Mesendoderm (in vitro differentiated cells): ENCODE measurements at regions not wholly inside any gene's neighbourhood (a gene's known extent, or its start where the extent isn't known, plus 50 kb on each side); places are given as distances from the start of the nearest gene placed in this dataset.

Experiments
- DNase-seq: peaks from one replicate; pipeline ENCODE4 v3.0.0; 2013
- H2AK5ac ChIP-seq: 2 replicates; pipeline ENCODE4 v1.6.1; 2013; ENCODE audit warnings: low read length, inconsistent platforms
- H2BK120ac ChIP-seq: 2 replicates; pipeline ENCODE4 v1.6.1; 2013; ENCODE audit warnings: low read depth, mild to moderate bottlenecking, low read length, moderate library complexity, mixed read lengths
- H2BK15ac ChIP-seq: replicated peaks from 2 replicates; pipeline ENCODE4 v1.6.1; 2013; ENCODE audit warnings: low read depth, mild to moderate bottlenecking, moderate library complexity
- H2BK5ac ChIP-seq: 2 replicates; pipeline ENCODE4 v1.6.1; 2013; ENCODE audit warnings: low read length, inconsistent platforms
- H3K18ac ChIP-seq: 2 replicates; pipeline ENCODE4 v1.6.1; 2013; ENCODE audit warnings: mild to moderate bottlenecking, low read length, mixed read lengths
- H3K23ac ChIP-seq: one replicate; pipeline ENCODE4 v1.6.1; 2013; ENCODE audit warnings: low read length
- H3K27ac ChIP-seq: 2 replicates; pipeline ENCODE4 v1.5.1; 2013; ENCODE audit warnings: low read depth, mild to moderate bottlenecking, inconsistent platforms, low read length, moderate library complexity
- H3K27me3 ChIP-seq: 2 replicates; pipeline ENCODE4 v1.6.1; 2013; ENCODE audit warnings: low read length, control low read depth, mild to moderate bottlenecking, inconsistent platforms; ENCODE audit not compliant: insufficient read depth, poor library complexity
- H3K36me3 ChIP-seq: 2 replicates; pipeline ENCODE4 v1.6.1; 2013; ENCODE audit warnings: low read length, inconsistent platforms; ENCODE audit not compliant: control insufficient read depth, insufficient read depth
- H3K4ac ChIP-seq: one replicate; pipeline ENCODE4 v1.6.1; 2013; ENCODE audit warnings: low read depth, mild to moderate bottlenecking, low read length, moderate library complexity
- H3K4me1 ChIP-seq: 2 replicates; pipeline ENCODE4 v1.6.1; 2013; ENCODE audit warnings: low read depth, low read length, inconsistent platforms; ENCODE audit not compliant: control insufficient read depth
- H3K4me2 ChIP-seq: 2 replicates; pipeline ENCODE4 v1.6.1; 2013; ENCODE audit warnings: low read length
- H3K4me3 ChIP-seq: 2 replicates; pipeline ENCODE4 v1.5.1; 2013; ENCODE audit warnings: mild to moderate bottlenecking, low read length
- H3K56ac ChIP-seq: one replicate; pipeline ENCODE4 v1.6.1; 2013; ENCODE audit warnings: low read length
- H3K79me1 ChIP-seq: 2 replicates; pipeline ENCODE4 v1.6.1; 2013; ENCODE audit warnings: low read length, inconsistent platforms
- H3K79me2 ChIP-seq: 2 replicates; pipeline ENCODE4 v1.6.1; 2013; ENCODE audit warnings: mild to moderate bottlenecking, low read length; ENCODE audit not compliant: control insufficient read depth, insufficient read depth
- H3K9ac ChIP-seq: 2 replicates; pipeline ENCODE4 v1.6.1; 2013; ENCODE audit warnings: low read length, inconsistent platforms
- H4K5ac ChIP-seq: one replicate; pipeline ENCODE4 v1.6.1; 2013; ENCODE audit warnings: low read length
- H4K8ac ChIP-seq: one replicate; pipeline ENCODE4 v1.6.1; 2013; ENCODE audit warnings: low read depth, mild to moderate bottlenecking, control low read depth, low read length, moderate library complexity
- whole genome bisulfite sequencing: extraction: QIAGEN DNeasy Blood & Tissue Kit; methylation state at CpG from one replicate; pipeline ENCODE4 v1.1.7; 2013; ENCODE audit warnings: low lambda C conversion rate, missing lambda C conversion rate; ENCODE audit not compliant: insufficient coverage; ENCODE audit errors: extremely low coverage; 5-methylcytosine and 5-hydroxymethylcytosine counted together

GRCh38 chrX:88526385-88526784 is 220.6 kb upstream of the CPXCR1 start:
- Histone ChIP-seq H3K4ac (no peak overlapping the region), H3K27ac (no peak overlapping the region), H3K56ac (no peak overlapping the region), H3K79me1 (no peaks in the 10 kb centered on the region), H2AK5ac (no peak overlapping the region), H2BK120ac (no peak overlapping the region), H3K4me1 (no peaks in the 10 kb centered on the region), H3K18ac (no peak overlapping the region), H3K27me3 (no peaks in the 10 kb centered on the region), H3K79me2 (no peaks in the 10 kb centered on the region), H2BK5ac (no peak overlapping the region), H4K8ac (no peak overlapping the region), H3K4me2 (no peak overlapping the region), H3K36me3 (no peaks in the 10 kb centered on the region), H3K23ac (no peak overlapping the region), H4K5ac (no peak overlapping the region), H3K9ac (no peak overlapping the region), H2BK15ac (no peak overlapping the region), H3K4me3 (no peak overlapping the region)
- no CpG with 5 or more reads among the region's 1 CpG for WGBS
- no peak for DNase-seq

DNA sequence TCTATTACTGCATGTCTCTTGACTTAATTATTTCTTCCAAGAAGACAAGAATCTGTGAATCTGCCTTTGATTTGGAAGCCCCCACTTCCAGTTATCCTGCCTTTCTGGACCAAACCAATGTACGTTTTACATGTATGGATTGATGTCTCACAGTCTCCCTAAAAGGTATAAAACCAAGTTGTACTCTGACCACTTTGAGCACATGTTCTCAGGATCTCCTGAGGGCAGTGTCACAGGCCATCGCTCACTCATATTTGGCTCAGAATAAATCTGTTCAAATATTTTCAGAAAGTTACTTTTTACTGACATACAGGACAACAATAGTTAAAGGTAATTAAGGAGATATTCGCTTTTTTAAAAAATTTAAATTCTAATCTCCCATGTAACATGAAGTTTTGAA is 188.6 kb upstream of the CPXCR1 start:
- H3K4me3 ChIP-seq, result no peak overlapping the region
- H2AK5ac ChIP-seq, result no peak overlapping the region
- H3K79me2 ChIP-seq, result no peaks in the 10 kb centered on the region
- no peak overlapping the region for H2BK5ac ChIP-seq
- H3K56ac ChIP-seq, result no peak overlapping the region
- H2BK120ac ChIP-seq, result no peak overlapping the region
- H3K23ac ChIP-seq, result no peak overlapping the region
- H4K8ac ChIP-seq, result no peak overlapping the region
- H3K36me3 ChIP-seq, result no peaks in the 10 kb centered on the region
- no peak overlapping the region for H3K4ac ChIP-seq
- no peak overlapping the region for H3K9ac ChIP-seq
- H3K27me3 ChIP-seq, result no peaks in the 10 kb centered on the region
- H3K27ac ChIP-seq, result no peak overlapping the region
- no peak overlapping the region for H3K18ac ChIP-seq
- H4K5ac ChIP-seq, result no peak overlapping the region
- no CpG with 5 or more reads among the region's 3 CpGs for WGBS
- DNase-seq, result no peak
- H3K4me1 ChIP-seq, result no peaks in the 10 kb centered on the region
- no peak overlapping the region for H3K4me2 ChIP-seq
- H2BK15ac ChIP-seq, result no peak overlapping the region
- no peaks in the 10 kb centered on the region for H3K79me1 ChIP-seq

DNA sequence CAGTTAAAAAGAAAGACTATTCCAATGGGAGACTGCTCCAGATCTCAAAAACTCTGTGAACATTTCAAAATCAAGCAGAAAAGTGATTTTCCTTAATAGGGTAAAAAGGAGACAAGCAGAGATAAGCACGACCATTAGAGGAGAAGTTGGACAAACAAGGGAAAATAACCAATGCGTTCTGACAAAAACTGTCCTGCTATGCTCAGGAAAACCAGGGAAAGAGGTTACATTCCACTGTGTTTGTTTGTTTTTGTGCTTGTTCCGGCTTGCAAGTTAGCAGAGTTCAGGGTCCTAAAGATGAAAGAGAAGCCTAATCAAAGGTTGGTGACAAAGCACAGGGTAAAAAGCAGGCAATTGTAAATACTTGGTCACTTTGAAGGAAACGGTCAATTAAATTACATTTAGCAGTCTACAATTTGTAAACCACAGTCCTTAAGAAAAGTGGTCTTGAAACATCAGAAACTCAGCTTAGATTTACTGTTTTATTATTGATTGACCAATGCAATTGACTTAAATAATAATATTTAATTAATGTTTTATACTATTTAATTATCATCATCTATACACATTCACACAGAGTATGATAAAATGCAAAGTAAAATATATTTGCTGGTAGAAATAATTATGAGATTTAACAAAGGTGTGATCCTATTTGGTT is 186.2 kb upstream of the CPXCR1 start:
- Histone ChIP-seq H3K79me1 (no peaks in the 10 kb centered on the region), H3K4me3 (no peak overlapping the region), H2AK5ac (no peak overlapping the region), H4K5ac (no peak overlapping the region), H4K8ac (no peak overlapping the region), H3K79me2 (no peaks in the 10 kb centered on the region), H3K18ac (no peak overlapping the region), H2BK15ac (no peak overlapping the region), H3K23ac (no peak overlapping the region), H2BK5ac (no peak overlapping the region), H3K56ac (no peak overlapping the region), H3K4ac (no peak overlapping the region), H3K36me3 (no peaks in the 10 kb centered on the region), H2BK120ac (no peak overlapping the region), H3K27ac (no peak overlapping the region), H3K4me2 (no peak overlapping the region), H3K27me3 (no peaks in the 10 kb centered on the region), H3K9ac (no peak overlapping the region), H3K4me1 (no peaks in the 10 kb centered on the region)
- no CpG with 5 or more reads among the region's 4 CpGs for WGBS
- DNase-seq, result peak; percentile 1

DNA sequence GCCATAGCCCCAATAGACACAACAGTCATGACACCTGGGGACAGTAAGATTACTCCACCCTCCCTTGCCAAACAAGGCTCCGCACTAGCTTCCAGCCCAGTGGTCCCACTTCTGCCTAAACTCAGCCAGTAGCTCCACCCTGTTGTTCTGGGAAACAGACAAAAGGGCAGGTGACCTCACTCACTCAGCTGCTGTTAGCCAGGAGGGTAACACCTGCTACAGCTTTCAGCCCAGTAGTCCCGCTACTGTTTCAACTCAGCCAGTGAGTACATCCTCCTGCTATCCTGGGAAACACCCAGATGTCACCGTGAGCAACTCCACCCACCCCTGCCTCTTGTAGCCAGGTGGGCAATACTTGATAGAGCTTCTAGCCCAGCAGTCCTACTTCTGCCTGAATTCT is 162.7 kb upstream of the CPXCR1 start:
- H3K9ac ChIP-seq, result no peak overlapping the region
- no peak overlapping the region for H3K4me2 ChIP-seq
- no peak overlapping the region for H3K27ac ChIP-seq
- no peak overlapping the region for H2BK15ac ChIP-seq
- WGBS, result no CpG with 5 or more reads among the region's 3 CpGs
- no peaks in the 10 kb centered on the region for H3K79me2 ChIP-seq
- H3K23ac ChIP-seq, result no peak overlapping the region
- no peak overlapping the region for H2BK120ac ChIP-seq
- H3K4me1 ChIP-seq, result no peaks in the 10 kb centered on the region
- no peak overlapping the region for H3K18ac ChIP-seq
- no peaks in the 10 kb centered on the region for H3K27me3 ChIP-seq
- H3K79me1 ChIP-seq, result no peaks in the 10 kb centered on the region
- DNase-seq, result no peak
- no peak overlapping the region for H3K4ac ChIP-seq
- no peak overlapping the region for H4K5ac ChIP-seq
- no peak overlapping the region for H2BK5ac ChIP-seq
- H3K56ac ChIP-seq, result no peak overlapping the region
- H3K4me3 ChIP-seq, result no peak overlapping the region
- H4K8ac ChIP-seq, result no peak overlapping the region
- no peak overlapping the region for H2AK5ac ChIP-seq
- H3K36me3 ChIP-seq, result no peaks in the 10 kb centered on the region

DNA sequence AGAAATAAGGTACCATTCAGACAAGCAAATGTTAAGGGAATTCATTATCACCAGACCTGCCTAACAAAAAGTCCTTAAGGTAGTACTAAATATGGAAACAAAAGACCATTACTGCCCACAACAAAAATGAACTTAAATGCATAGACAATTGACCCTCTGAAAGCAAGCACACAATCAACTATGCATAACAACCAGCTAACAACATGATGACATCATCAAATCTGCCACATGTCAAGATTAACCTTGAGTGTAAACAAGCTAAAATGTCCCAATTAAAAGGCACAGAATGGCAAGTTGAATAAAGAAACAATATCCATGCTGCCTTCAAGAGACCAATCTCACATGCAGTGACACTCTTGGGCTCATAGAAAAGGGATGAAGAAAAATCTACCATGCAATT is 160.7 kb upstream of the CPXCR1 start:
- Histone ChIP-seq H2BK15ac (no peak overlapping the region), H3K4me3 (no peak overlapping the region), H4K5ac (no peak overlapping the region), H2BK5ac (no peak overlapping the region), H3K79me1 (no peaks in the 10 kb centered on the region), H3K4ac (no peak overlapping the region), H3K18ac (no peak overlapping the region), H4K8ac (no peak overlapping the region), H3K9ac (no peak overlapping the region), H2BK120ac (no peak overlapping the region), H3K27ac (no peak overlapping the region), H3K36me3 (no peaks in the 10 kb centered on the region), H3K27me3 (no peaks in the 10 kb centered on the region), H3K79me2 (no peaks in the 10 kb centered on the region), H2AK5ac (no peak overlapping the region), H3K56ac (no peak overlapping the region), H3K4me2 (no peak overlapping the region), H3K4me1 (no peaks in the 10 kb centered on the region), H3K23ac (no peak overlapping the region)
- DNase-seq, result no peak

DNA sequence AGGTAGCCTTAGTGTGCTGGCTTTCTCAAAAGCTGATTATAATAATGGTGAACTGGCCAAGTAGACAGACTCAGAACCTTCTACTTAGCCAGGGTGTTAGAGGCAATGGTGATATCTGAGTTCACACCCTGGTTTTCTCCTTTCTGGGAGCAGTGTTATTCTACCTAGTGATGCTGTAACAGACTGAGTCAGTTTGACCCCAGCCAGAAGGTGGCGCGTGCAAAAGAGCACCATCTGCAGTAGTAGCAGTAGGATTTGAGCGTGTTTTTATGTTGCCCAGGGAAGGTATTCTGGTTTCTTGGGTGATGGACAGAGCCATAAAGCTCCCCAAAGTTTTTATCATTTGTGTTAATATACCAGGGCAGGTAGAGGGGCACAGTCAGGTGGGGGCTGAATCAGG is 143.8 kb upstream of the CPXCR1 start:
- whole genome bisulfite sequencing, result no CpG with 5 or more reads among the region's 3 CpGs
- no peak overlapping the region for H2BK5ac ChIP-seq
- peak; percentile 0 for DNase-seq

More for the DNA sequence above, 143.8 kb upstream of the CPXCR1 start:
- H3K27me3 ChIP-seq, result no peaks in the 10 kb centered on the region
- no peaks in the 10 kb centered on the region for H3K36me3 ChIP-seq
- no peak overlapping the region for H2BK120ac ChIP-seq
- no peak overlapping the region for H3K27ac ChIP-seq
- no peaks in the 10 kb centered on the region for H3K4me1 ChIP-seq
- no peak overlapping the region for H2AK5ac ChIP-seq
- H2BK15ac ChIP-seq, result no peak overlapping the region
- no peak overlapping the region for H3K4ac ChIP-seq
- H4K8ac ChIP-seq, result no peak overlapping the region
- H3K79me2 ChIP-seq, result no peaks in the 10 kb centered on the region
- no peak overlapping the region for H3K9ac ChIP-seq
- no peaks in the 10 kb centered on the region for H3K79me1 ChIP-seq
- H3K56ac ChIP-seq, result no peak overlapping the region
- no peak overlapping the region for H3K18ac ChIP-seq
- H4K5ac ChIP-seq, result no peak overlapping the region
- H3K23ac ChIP-seq, result no peak overlapping the region
- no peak overlapping the region for H3K4me2 ChIP-seq
- no peak overlapping the region for H3K4me3 ChIP-seq
